ENCODE measurements at regions not wholly inside any gene's neighbourhood (a gene's known extent, or its start where the extent isn't known, plus 50 kb on each side); places are given as distances from the start of the nearest gene placed in this dataset.
"Not testable (repeated sequence)": the region's sequence is repeated elsewhere in the genome, so short reads cannot be mapped to it uniquely, and the experiment has no call there.

- no TSS peak for BruUV-seq (replicated peaks)
- ChIA-PET CTCF (no interaction called here), POLR2A (no interaction called here)
- Mint-ChIP-seq H3K36me3 (ENCODE audit: insufficient read depth, unreplicated experiment) (no peaks in the 10 kb centered on the region), H3K27ac (ENCODE audit: low read depth, unreplicated experiment) (no peak overlapping the region), H3K4me3 (ENCODE audit: unreplicated experiment) (no peak overlapping the region), H3K27me3 (ENCODE audit: insufficient read depth, unreplicated experiment) (no peaks in the 10 kb centered on the region), H3K9me3 (ENCODE audit: unreplicated experiment) (peaks cover 17% of the 10 kb centered on the region), H3K4me1 (ENCODE audit: insufficient read depth, unreplicated experiment) (no peaks in the 10 kb centered on the region)
- DNase-seq (ENCODE audit: unreplicated experiment), result no peak
- TF ChIP-seq CTCF (IDR thresholded peaks at IDR 0.05; ENCODE audit: unreplicated experiment), result no peak
- intact Hi-C loops (cut with micrococcal nuclease), result no loop called here
These were observed 823.7 kb downstream of the GLUD2 start for GRCh38 chrX:121871122-121871521.

- peak; percentile 37 for DNase-seq (ENCODE audit: unreplicated experiment)
- Mint-ChIP-seq H3K27me3 (ENCODE audit: insufficient read depth, unreplicated experiment) (no peaks in the 10 kb centered on the region), H3K36me3 (ENCODE audit: insufficient read depth, unreplicated experiment) (no peaks in the 10 kb centered on the region), H3K4me3 (ENCODE audit: unreplicated experiment) (no peak overlapping the region), H3K9me3 (ENCODE audit: unreplicated experiment) (peaks cover 18% of the 10 kb centered on the region), H3K4me1 (ENCODE audit: insufficient read depth, unreplicated experiment) (no peaks in the 10 kb centered on the region), H3K27ac (ENCODE audit: low read depth, unreplicated experiment) (no peak overlapping the region)
- no peak for TF ChIP-seq CTCF (IDR thresholded peaks at IDR 0.05; ENCODE audit: unreplicated experiment)
- BruUV-seq (replicated peaks), result no TSS peak
- ChIA-PET POLR2A (no interaction called here), CTCF (no interaction called here)
- intact Hi-C loops (cut with micrococcal nuclease), result no loop called here
These were observed 828.9 kb downstream of the GLUD2 start for GRCh38 chrX:121876305-121876704.

- DNase-seq (ENCODE audit: unreplicated experiment); H3K27me3 Mint-ChIP-seq (ENCODE audit: insufficient read depth, unreplicated experiment); H3K27ac Mint-ChIP-seq (ENCODE audit: low read depth, unreplicated experiment); intact Hi-C loops (cut with micrococcal nuclease); H3K4me1 Mint-ChIP-seq (ENCODE audit: insufficient read depth, unreplicated experiment); H3K4me3 Mint-ChIP-seq (ENCODE audit: unreplicated experiment); CTCF ChIA-PET; BruUV-seq (replicated peaks); H3K36me3 Mint-ChIP-seq (ENCODE audit: insufficient read depth, unreplicated experiment): not testable (repeated sequence)
- peaks cover 12% of the 10 kb centered on the region for H3K9me3 Mint-ChIP-seq (ENCODE audit: unreplicated experiment)
- POLR2A ChIA-PET, result interaction anchor here (0.6 kb wide), 1 partner anchor 549 kb away, joined by 3 read pairs; no protein-coding TSS in a partner anchor
These were observed 829.9 kb downstream of the GLUD2 start for GRCh38 chrX:121877337-121877736.

- BruUV-seq (replicated peaks), result no TSS peak
- CTCF ChIA-PET, result no interaction called here
These were observed 839.1 kb downstream of the GLUD2 start for GRCh38 chrX:121886557-121886956.

More at GRCh38 chrX:121886557-121886956, 839.1 kb downstream of the GLUD2 start:
- Mint-ChIP-seq H3K27me3 (ENCODE audit: insufficient read depth, unreplicated experiment) (no peaks in the 10 kb centered on the region), H3K9me3 (ENCODE audit: unreplicated experiment) (peaks cover 8% of the 10 kb centered on the region), H3K27ac (ENCODE audit: low read depth, unreplicated experiment) (no peak overlapping the region), H3K36me3 (ENCODE audit: insufficient read depth, unreplicated experiment) (no peaks in the 10 kb centered on the region), H3K4me1 (ENCODE audit: insufficient read depth, unreplicated experiment) (no peaks in the 10 kb centered on the region), H3K4me3 (ENCODE audit: unreplicated experiment) (no peak overlapping the region)
- intact Hi-C loops (cut with micrococcal nuclease), result no loop called here
- peak; percentile 38 for DNase-seq (ENCODE audit: unreplicated experiment)
- TF ChIP-seq CTCF (IDR thresholded peaks at IDR 0.05; ENCODE audit: unreplicated experiment), result no peak
- POLR2A ChIA-PET, result no interaction called here
